ENCODE measurements at regions not wholly inside any gene's neighbourhood (a gene's known extent, or its start where the extent isn't known, plus 50 kb on each side); places are given as distances from the start of the nearest gene placed in this dataset.
"Not testable (repeated sequence)": the region's sequence is repeated elsewhere in the genome, so short reads cannot be mapped to it uniquely, and the experiment has no call there.

DNA sequence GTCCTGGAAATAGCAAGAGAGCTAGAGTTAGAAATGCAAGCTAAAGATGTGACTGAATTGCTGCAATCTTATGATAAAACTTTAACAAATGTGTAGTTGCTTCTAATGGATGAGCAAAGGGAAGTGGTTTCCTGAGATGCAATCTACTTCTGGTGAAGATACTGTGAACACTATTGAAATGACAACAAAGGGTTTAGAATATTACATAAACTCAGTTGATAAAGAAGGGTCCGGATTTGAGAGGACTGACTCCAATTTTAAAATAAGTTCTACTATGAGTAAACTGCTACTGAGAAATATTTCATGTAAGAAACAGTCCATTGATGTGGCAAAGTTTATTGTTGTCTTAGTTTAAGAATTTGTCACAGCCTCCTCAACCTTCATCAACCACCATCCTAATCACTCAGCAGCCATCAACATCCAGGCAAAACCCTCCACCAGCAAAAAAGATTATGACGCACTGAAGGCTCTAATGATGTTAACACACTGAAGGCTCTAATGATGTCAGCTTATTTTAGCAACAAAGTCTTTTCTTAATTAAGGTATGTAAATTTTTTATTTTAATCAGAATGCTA, 376.2 kb downstream of the CDH10 start:
- no peaks in the 10 kb centered on the region for H3K27me3 Mint-ChIP-seq
- peaks cover 0 to 11% (median 9%) of the 10 kb centered on the region in 3 donors for H3K9me3 Mint-ChIP-seq
- no peak overlapping the region for H3K27ac Mint-ChIP-seq
- Histone ChIP-seq H3K4me1 (ENCODE audit: control insufficient read depth in 1 of 2, extremely low read depth in 1 of 2, insufficient read depth in 2 of 2, low read length in 2 of 2) (no peaks in the 10 kb centered on the region), H3K27me3 (replicated peaks in 1 of 2; ENCODE audit: control insufficient read depth in 2 of 2, extremely low read depth in 1 of 2, insufficient read depth in 2 of 2, low read length in 1 of 2) (no peaks in the 10 kb centered on the region), H3K27ac (ENCODE audit: low read length) (no peak overlapping the region), H3K9me3 (no peaks in the 10 kb centered on the region), H3K36me3 (ENCODE audit: control insufficient read depth in 2 of 2, extremely low read depth in 1 of 2, insufficient read depth in 1 of 2, low read length in 1 of 2) (no peaks in the 10 kb centered on the region), H3K4me3 (ENCODE audit: control insufficient read depth in 1 of 2, extremely low read depth in 1 of 2, low read length in 1 of 2) (no peak overlapping the region)
- DNase-seq (peak in 1 of 35 experiments; percentile 1), ATAC-seq (replicated peaks in 1 of 4) (peak in 1 of 4 experiments; percentile 56)
- H3K4me3 Mint-ChIP-seq, result no peak overlapping the region
- CTCF ChIA-PET, result no interaction called here
- POLR2A ChIA-PET, result no interaction called here
- no CpG with 5 or more reads among the region's 2 CpGs for WGBS (ENCODE audit: insufficient coverage)
- H3K36me3 Mint-ChIP-seq, result no peaks in the 10 kb centered on the region
- H3K4me1 Mint-ChIP-seq, result peaks cover 0 to 4% (median 0%) of the 10 kb centered on the region in 3 donors

DNA sequence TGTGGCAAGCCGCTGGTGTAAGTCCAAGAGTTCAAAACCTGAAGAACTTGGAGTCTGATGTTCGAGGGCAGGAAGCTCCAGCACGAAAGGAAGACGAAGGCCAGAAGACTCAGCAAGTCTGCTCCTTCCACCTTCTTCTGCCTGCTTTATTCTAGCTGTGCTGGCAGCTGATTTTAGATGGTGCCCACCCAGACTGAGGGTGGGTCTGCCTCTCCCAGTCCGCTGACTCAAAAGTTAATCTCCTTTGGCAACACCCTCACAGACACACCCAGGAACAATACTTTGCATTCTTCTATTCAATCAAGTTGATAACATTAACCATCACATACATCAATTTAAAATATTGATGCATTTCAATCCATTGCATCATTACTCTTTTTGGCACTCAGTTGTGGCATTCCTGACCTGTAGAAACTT, 373.1 kb downstream of the CDH10 start:
- H3K36me3 ChIP-seq (ENCODE audit: control insufficient read depth in 2 of 2, extremely low read depth in 1 of 2, insufficient read depth in 1 of 2, low read length in 1 of 2); H3K36me3 Mint-ChIP-seq; ATAC-seq (replicated peaks in 1 of 4); H3K27ac ChIP-seq (ENCODE audit: low read length); POLR2A ChIA-PET; H3K4me3 ChIP-seq (ENCODE audit: control insufficient read depth in 1 of 2, extremely low read depth in 1 of 2, low read length in 1 of 2); H3K4me1 ChIP-seq (ENCODE audit: control insufficient read depth in 1 of 2, extremely low read depth in 1 of 2, insufficient read depth in 2 of 2, low read length in 2 of 2); CTCF ChIA-PET; H3K27ac Mint-ChIP-seq; H3K4me3 Mint-ChIP-seq; H3K27me3 ChIP-seq (replicated peaks in 1 of 2; ENCODE audit: control insufficient read depth in 2 of 2, extremely low read depth in 1 of 2, insufficient read depth in 2 of 2, low read length in 1 of 2); H3K4me1 Mint-ChIP-seq; H3K27me3 Mint-ChIP-seq; H3K9me3 ChIP-seq; DNase-seq: not testable (repeated sequence)
- WGBS (ENCODE audit: insufficient coverage), result 61% methylated on average over 4 of the region's 5 CpGs
- H3K9me3 Mint-ChIP-seq, result peaks cover 0 to 14% (median 8%) of the 10 kb centered on the region in 3 donors

- POLR2A ChIA-PET, result no interaction called here
- Histone ChIP-seq H3K27ac (ENCODE audit: low read length) (no peak overlapping the region), H3K36me3 (ENCODE audit: control insufficient read depth in 2 of 2, extremely low read depth in 1 of 2, insufficient read depth in 1 of 2, low read length in 1 of 2) (no peaks in the 10 kb centered on the region), H3K4me1 (ENCODE audit: control insufficient read depth in 1 of 2, extremely low read depth in 1 of 2, insufficient read depth in 2 of 2, low read length in 2 of 2) (no peaks in the 10 kb centered on the region), H3K27me3 (replicated peaks in 1 of 2; ENCODE audit: control insufficient read depth in 2 of 2, extremely low read depth in 1 of 2, insufficient read depth in 2 of 2, low read length in 1 of 2) (no peaks in the 10 kb centered on the region), H3K4me3 (ENCODE audit: control insufficient read depth in 1 of 2, extremely low read depth in 1 of 2, low read length in 1 of 2) (no peak overlapping the region), H3K9me3 (no peaks in the 10 kb centered on the region)
- 93% methylated on average over 5 of the region's 7 CpGs for WGBS (ENCODE audit: insufficient coverage)
- Mint-ChIP-seq H3K4me3 (peak overlapping the region in 1 of 3 donors; percentile 53), H3K27ac (no peak overlapping the region), H3K9me3 (peaks cover 0 to 15% (median 8%) of the 10 kb centered on the region in 3 donors), H3K27me3 (no peaks in the 10 kb centered on the region), H3K36me3 (no peaks in the 10 kb centered on the region), H3K4me1 (peaks cover 0 to 4% (median 0%) of the 10 kb centered on the region in 3 donors)
- ATAC-seq (replicated peaks in 1 of 4) (peak in 1 of 4 experiments; percentile 86), DNase-seq (peak in 1 of 35 experiments; percentile 25)
- CTCF ChIA-PET, result no interaction called here
These were observed 372.0 kb downstream of the CDH10 start for GRCh38 chr5:24272741-24273140.

GRCh38 chr5:24280215-24280614, 364.6 kb downstream of the CDH10 start:
- no peak for ATAC-seq (replicated peaks in 1 of 4)
- H3K4me1 Mint-ChIP-seq, result no peaks in the 10 kb centered on the region
- H3K27ac Mint-ChIP-seq, result no peak overlapping the region
- ChIA-PET POLR2A (no interaction called here), CTCF (no interaction called here)
- Histone ChIP-seq H3K4me1 (ENCODE audit: control insufficient read depth in 1 of 2, extremely low read depth in 1 of 2, insufficient read depth in 2 of 2, low read length in 2 of 2) (no peaks in the 10 kb centered on the region), H3K27me3 (replicated peaks in 1 of 2; ENCODE audit: control insufficient read depth in 2 of 2, extremely low read depth in 1 of 2, insufficient read depth in 2 of 2, low read length in 1 of 2) (no peaks in the 10 kb centered on the region), H3K4me3 (ENCODE audit: control insufficient read depth in 1 of 2, extremely low read depth in 1 of 2, low read length in 1 of 2) (no peak overlapping the region), H3K36me3 (ENCODE audit: control insufficient read depth in 2 of 2, extremely low read depth in 1 of 2, insufficient read depth in 1 of 2, low read length in 1 of 2) (no peaks in the 10 kb centered on the region), H3K27ac (ENCODE audit: low read length) (no peak overlapping the region), H3K9me3 (no peaks in the 10 kb centered on the region)
- no peak for DNase-seq
- H3K9me3 Mint-ChIP-seq, result peaks cover 2 to 26% (median 21%) of the 10 kb centered on the region in 3 donors
- 55% methylated on average over 3 of the region's 5 CpGs for WGBS (ENCODE audit: insufficient coverage)
- no peaks in the 10 kb centered on the region for H3K36me3 Mint-ChIP-seq
- H3K4me3 Mint-ChIP-seq, result no peak overlapping the region
- H3K27me3 Mint-ChIP-seq, result no peaks in the 10 kb centered on the region

GRCh38 chr5:24281818-24282217, 363.0 kb downstream of the CDH10 start:
- H3K36me3 Mint-ChIP-seq, result no peaks in the 10 kb centered on the region
- no peaks in the 10 kb centered on the region for H3K4me1 ChIP-seq (ENCODE audit: control insufficient read depth in 1 of 2, extremely low read depth in 1 of 2, insufficient read depth in 2 of 2, low read length in 2 of 2)
- no peaks in the 10 kb centered on the region for H3K4me1 Mint-ChIP-seq
- H3K27ac ChIP-seq (ENCODE audit: low read length), result no peak overlapping the region
- H3K27me3 ChIP-seq (replicated peaks in 1 of 2; ENCODE audit: control insufficient read depth in 2 of 2, extremely low read depth in 1 of 2, insufficient read depth in 2 of 2, low read length in 1 of 2), result no peaks in the 10 kb centered on the region
- no peaks in the 10 kb centered on the region for H3K27me3 Mint-ChIP-seq
- DNase-seq, result no peak
- WGBS (ENCODE audit: insufficient coverage), result no CpG with 5 or more reads among the region's 1 CpG
- no peak overlapping the region for H3K4me3 Mint-ChIP-seq
- ATAC-seq (replicated peaks in 1 of 4), result no peak
- H3K9me3 Mint-ChIP-seq, result peaks cover 2 to 31% (median 20%) of the 10 kb centered on the region in 3 donors
- no peaks in the 10 kb centered on the region for H3K9me3 ChIP-seq
- no peaks in the 10 kb centered on the region for H3K36me3 ChIP-seq (ENCODE audit: control insufficient read depth in 2 of 2, extremely low read depth in 1 of 2, insufficient read depth in 1 of 2, low read length in 1 of 2)
- POLR2A ChIA-PET, result no interaction called here
- CTCF ChIA-PET, result no interaction called here
- H3K27ac Mint-ChIP-seq, result no peak overlapping the region
- H3K4me3 ChIP-seq (ENCODE audit: control insufficient read depth in 1 of 2, extremely low read depth in 1 of 2, low read length in 1 of 2), result no peak overlapping the region

GRCh38 chr5:24289582-24290335, 355.0 kb downstream of the CDH10 start:
- CTCF ChIA-PET, result no interaction called here
- Mint-ChIP-seq H3K4me3 (no peak overlapping the region), H3K27ac (no peak overlapping the region), H3K9me3 (peaks cover 0 to 32% (median 10%) of the 10 kb centered on the region in 3 donors), H3K36me3 (no peaks in the 10 kb centered on the region), H3K27me3 (no peaks in the 10 kb centered on the region), H3K4me1 (no peaks in the 10 kb centered on the region)
- no peak for ATAC-seq (replicated peaks in 1 of 4)
- H3K27me3 ChIP-seq (replicated peaks in 1 of 2; ENCODE audit: control insufficient read depth in 2 of 2, extremely low read depth in 1 of 2, insufficient read depth in 2 of 2, low read length in 1 of 2), result no peaks in the 10 kb centered on the region
- no peaks in the 10 kb centered on the region for H3K36me3 ChIP-seq (ENCODE audit: control insufficient read depth in 2 of 2, extremely low read depth in 1 of 2, insufficient read depth in 1 of 2, low read length in 1 of 2)
- no peak overlapping the region for H3K27ac ChIP-seq (ENCODE audit: low read length)
- H3K9me3 ChIP-seq, result peaks cover 3% of the 10 kb centered on the region
- POLR2A ChIA-PET, result no interaction called here
- H3K4me1 ChIP-seq (ENCODE audit: control insufficient read depth in 1 of 2, extremely low read depth in 1 of 2, insufficient read depth in 2 of 2, low read length in 2 of 2), result no peaks in the 10 kb centered on the region
- DNase-seq, result no peak
- H3K4me3 ChIP-seq (ENCODE audit: control insufficient read depth in 1 of 2, extremely low read depth in 1 of 2, low read length in 1 of 2), result no peak overlapping the region
- no CpG with 5 or more reads among the region's 2 CpGs for WGBS (ENCODE audit: insufficient coverage)
